KMS-11 (cell line): ENCODE measurements at regions not wholly inside any gene's neighbourhood (a gene's known extent, or its start where the extent isn't known, plus 50 kb on each side); places are given as distances from the start of the nearest gene placed in this dataset.

Experiments used
- H2AFZ ChIP-seq: fragments of 200-600 bp; sonication (generic); 2 replicates; pipeline ENCODE4 v1.6.1; 2016; ENCODE audit warnings: antibody characterized with exemption, mixed run types, low read depth
- H3K27ac ChIP-seq: fragments of 200-600 bp; sonication (generic); 2 replicates; pipeline ENCODE4 v1.6.1; 2016; ENCODE audit warnings: mild to moderate bottlenecking, mixed run types
- H3K27me3 ChIP-seq: fragments of 200-600 bp; sonication (generic); 2 replicates; pipeline ENCODE4 v1.6.1; 2017; ENCODE audit warnings: mild to moderate bottlenecking, low read depth, mixed run types, moderate library complexity; ENCODE audit not compliant: insufficient read depth
- H3K36me3 ChIP-seq: fragments of 200-600 bp; sonication (generic); 2 replicates; pipeline ENCODE4 v1.6.1; 2017; ENCODE audit warnings: mild to moderate bottlenecking, mixed run types; ENCODE audit not compliant: insufficient read depth
- H3K4me1 ChIP-seq: fragments of 200-600 bp; sonication (generic); 2 replicates; pipeline ENCODE4 v1.6.1; 2016; ENCODE audit warnings: mild to moderate bottlenecking, low read depth, mixed run types; ENCODE audit not compliant: poor library complexity, severe bottlenecking
- H3K4me2 ChIP-seq: fragments of 200-600 bp; sonication (generic); 2 replicates; pipeline ENCODE4 v1.7.0; 2016; ENCODE audit warnings: mild to moderate bottlenecking, mixed run types
- H3K4me3 ChIP-seq: fragments of 200-600 bp; sonication (generic); IDR thresholded peaks from 2 replicates; pipeline ENCODE4 v1.6.1; 2017; ENCODE audit warnings: low read depth, low read length, mixed read lengths; ENCODE audit not compliant: insufficient read depth
- H3K79me2 ChIP-seq: fragments of 200-600 bp; sonication (generic); 2 replicates; pipeline ENCODE4 v1.6.1; 2016; ENCODE audit warnings: low read depth, mixed run types; ENCODE audit not compliant: insufficient read depth
- H3K9ac ChIP-seq: fragments of 200-600 bp; sonication (generic); 2 replicates; pipeline ENCODE4 v1.6.1; 2016; ENCODE audit warnings: mild to moderate bottlenecking, mixed run types
- H4K20me1 ChIP-seq: fragments of 200-600 bp; sonication (generic); 2 replicates; pipeline ENCODE4 v1.6.1; 2016; ENCODE audit warnings: mild to moderate bottlenecking, mixed run types; ENCODE audit not compliant: insufficient read depth
- TF ChIP-seq, protein P1 (sequence below): fragments of 200-600 bp; sonication (generic); conservative IDR thresholded peaks from 2 replicates; pipeline ENCODE4 v1.6.1; 2017; ENCODE audit warnings: low read depth, mild to moderate bottlenecking, antibody characterized with exemption, low read length, moderate library complexity, mixed read lengths

DNA sequence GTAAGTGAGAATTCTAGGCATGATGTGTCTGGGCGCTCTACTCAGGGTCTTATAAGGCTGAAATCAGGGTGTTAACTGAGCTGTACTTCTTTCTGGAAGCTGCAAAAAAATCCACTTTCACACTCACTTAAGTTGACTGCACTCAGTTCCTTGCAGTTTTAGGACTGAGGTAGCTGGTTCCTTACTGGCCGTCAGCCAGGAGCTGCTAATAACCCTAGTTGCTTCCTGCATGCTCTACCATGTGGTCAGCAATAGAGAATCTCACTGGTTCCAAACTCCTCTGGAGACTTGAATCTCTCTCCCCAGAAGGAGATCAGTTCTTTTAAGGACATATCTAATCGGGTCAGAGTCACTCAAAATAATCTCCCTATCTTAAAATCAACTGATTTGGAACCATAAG is 911.2 kb downstream of the EFNA5 start:
- Histone ChIP-seq H3K27me3 (no peaks in the 10 kb centered on the region), H2AFZ (no peak overlapping the region), H3K27ac (no peak overlapping the region), H3K79me2 (no peaks in the 10 kb centered on the region), H3K36me3 (no peaks in the 10 kb centered on the region), H3K9ac (no peak overlapping the region), H4K20me1 (no peaks in the 10 kb centered on the region), H3K4me2 (no peak overlapping the region), H3K4me1 (no peaks in the 10 kb centered on the region), H3K4me3 (no peak overlapping the region)
- TF ChIP-seq, protein P1, sequence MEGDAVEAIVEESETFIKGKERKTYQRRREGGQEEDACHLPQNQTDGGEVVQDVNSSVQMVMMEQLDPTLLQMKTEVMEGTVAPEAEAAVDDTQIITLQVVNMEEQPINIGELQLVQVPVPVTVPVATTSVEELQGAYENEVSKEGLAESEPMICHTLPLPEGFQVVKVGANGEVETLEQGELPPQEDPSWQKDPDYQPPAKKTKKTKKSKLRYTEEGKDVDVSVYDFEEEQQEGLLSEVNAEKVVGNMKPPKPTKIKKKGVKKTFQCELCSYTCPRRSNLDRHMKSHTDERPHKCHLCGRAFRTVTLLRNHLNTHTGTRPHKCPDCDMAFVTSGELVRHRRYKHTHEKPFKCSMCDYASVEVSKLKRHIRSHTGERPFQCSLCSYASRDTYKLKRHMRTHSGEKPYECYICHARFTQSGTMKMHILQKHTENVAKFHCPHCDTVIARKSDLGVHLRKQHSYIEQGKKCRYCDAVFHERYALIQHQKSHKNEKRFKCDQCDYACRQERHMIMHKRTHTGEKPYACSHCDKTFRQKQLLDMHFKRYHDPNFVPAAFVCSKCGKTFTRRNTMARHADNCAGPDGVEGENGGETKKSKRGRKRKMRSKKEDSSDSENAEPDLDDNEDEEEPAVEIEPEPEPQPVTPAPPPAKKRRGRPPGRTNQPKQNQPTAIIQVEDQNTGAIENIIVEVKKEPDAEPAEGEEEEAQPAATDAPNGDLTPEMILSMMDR: no peak

DNA sequence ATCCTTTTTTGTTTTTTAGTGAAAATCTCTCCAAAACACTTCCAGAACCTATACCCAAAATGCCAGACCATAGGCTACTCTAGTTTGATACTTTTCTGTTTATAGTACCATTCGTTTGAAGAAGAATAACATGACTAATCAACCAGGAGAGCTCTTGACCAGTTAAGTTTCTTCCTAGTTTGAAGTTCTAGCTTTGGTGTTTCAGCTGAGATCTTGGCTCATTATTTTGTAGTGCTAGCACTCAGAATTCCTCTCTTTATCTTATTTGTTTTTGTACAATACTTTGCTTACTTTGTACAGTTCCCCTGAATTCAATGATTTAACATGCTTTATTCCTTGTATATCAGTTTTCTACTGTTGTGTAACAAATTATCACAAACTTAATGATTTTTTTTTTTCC is 911.6 kb downstream of the EFNA5 start:
- Histone ChIP-seq H3K27me3 (no peaks in the 10 kb centered on the region), H3K4me1 (no peaks in the 10 kb centered on the region), H2AFZ (no peak overlapping the region), H3K4me3 (no peak overlapping the region), H3K36me3 (no peaks in the 10 kb centered on the region), H3K27ac (no peak overlapping the region), H3K4me2 (no peak overlapping the region), H4K20me1 (no peaks in the 10 kb centered on the region), H3K9ac (no peak overlapping the region), H3K79me2 (no peaks in the 10 kb centered on the region)
- TF ChIP-seq, protein P1: no peak

DNA sequence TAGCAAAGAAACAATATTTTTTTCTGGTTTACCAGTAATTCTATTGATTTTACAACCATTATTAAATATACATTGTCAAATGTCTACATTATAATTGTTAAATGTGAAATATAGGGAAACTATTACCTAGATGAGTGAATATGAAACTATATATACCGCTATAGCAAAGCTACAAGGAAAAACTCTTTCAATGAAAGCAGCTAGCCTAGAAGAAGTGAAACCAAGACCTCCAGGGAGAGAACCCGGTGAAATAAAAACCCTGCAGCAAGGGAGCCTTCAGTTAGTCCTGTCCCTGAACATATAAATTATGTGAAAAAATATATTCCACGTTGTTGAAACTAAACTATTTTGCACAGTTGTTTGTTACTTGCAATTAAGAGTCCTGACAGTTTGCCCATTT is 913.1 kb downstream of the EFNA5 start:
- Histone ChIP-seq H3K27ac (no peak overlapping the region), H2AFZ (no peak overlapping the region), H3K4me1 (no peaks in the 10 kb centered on the region), H3K4me2 (no peak overlapping the region), H3K27me3 (no peaks in the 10 kb centered on the region), H4K20me1 (no peaks in the 10 kb centered on the region), H3K4me3 (no peak overlapping the region), H3K36me3 (no peaks in the 10 kb centered on the region), H3K9ac (no peak overlapping the region), H3K79me2 (no peaks in the 10 kb centered on the region)
- TF ChIP-seq, protein P1: no peak

DNA sequence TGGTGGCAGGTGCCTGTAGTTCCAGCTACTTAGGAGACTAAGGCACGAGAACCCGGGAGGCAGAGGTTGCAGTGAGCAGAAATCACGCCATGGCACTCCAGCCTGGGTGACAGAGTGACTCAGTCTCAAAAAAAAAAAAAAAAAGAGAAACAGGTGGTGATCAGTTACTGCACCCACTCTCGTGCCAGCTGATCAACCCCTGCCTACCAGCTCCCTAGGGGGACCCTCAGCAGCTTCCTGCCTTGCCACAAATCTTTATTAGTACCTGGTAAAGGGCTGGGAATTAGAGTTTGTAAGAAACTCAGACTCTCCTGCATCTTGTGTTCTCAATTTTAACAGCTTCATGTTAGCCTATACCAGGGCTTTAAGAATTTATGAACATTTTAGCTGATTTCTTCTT is 914.9 kb downstream of the EFNA5 start:
- Histone ChIP-seq H4K20me1 (no peaks in the 10 kb centered on the region), H3K36me3 (no peaks in the 10 kb centered on the region), H3K79me2 (no peaks in the 10 kb centered on the region), H3K4me2 (no peak overlapping the region), H3K27ac (no peak overlapping the region), H3K4me3 (no peak overlapping the region), H3K9ac (no peak overlapping the region), H3K27me3 (no peaks in the 10 kb centered on the region), H2AFZ (no peak overlapping the region), H3K4me1 (no peaks in the 10 kb centered on the region)
- TF ChIP-seq, protein P1: no peak

DNA sequence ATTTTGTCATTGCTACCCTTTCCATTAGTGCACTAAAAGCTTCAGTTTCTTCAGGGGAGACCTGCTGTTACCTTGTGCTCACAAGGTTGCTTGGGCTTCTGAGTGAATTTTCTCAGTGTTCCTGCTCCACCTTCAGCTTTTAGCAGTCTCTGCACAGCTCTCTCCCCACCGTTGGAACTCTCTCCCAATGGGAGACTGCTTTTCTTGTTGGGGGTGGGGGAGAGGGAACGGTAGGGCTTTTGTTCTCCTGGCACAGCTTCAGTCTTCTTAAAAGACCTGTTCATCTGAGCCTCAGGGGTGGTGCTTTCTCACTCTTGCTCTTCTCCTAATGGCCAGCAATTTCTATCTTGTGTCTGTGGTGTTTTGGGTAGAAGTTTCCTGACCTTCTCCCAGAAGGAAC is 915.7 kb downstream of the EFNA5 start:
- H4K20me1 ChIP-seq: no peaks in the 10 kb centered on the region
- H3K36me3 ChIP-seq: no peaks in the 10 kb centered on the region
- H3K4me2 ChIP-seq: no peak overlapping the region
- H3K79me2 ChIP-seq: no peaks in the 10 kb centered on the region
- no peak overlapping the region for H2AFZ ChIP-seq
- TF ChIP-seq, protein P1: no peak
- H3K4me1 ChIP-seq: no peaks in the 10 kb centered on the region
- no peak overlapping the region for H3K27ac ChIP-seq
- no peaks in the 10 kb centered on the region for H3K27me3 ChIP-seq
- no peak overlapping the region for H3K9ac ChIP-seq
- H3K4me3 ChIP-seq: no peak overlapping the region
